Activated CD4-positive, alpha-beta T cell treated with anti-CD3 and anti-CD28 coated beads, Interleukin-2, amount 10 ng/mL, durations not matched to agents 24 days and 14 days (primary cell): ENCODE measurements at regions not wholly inside any gene's neighbourhood (a gene's known extent, or its start where the extent isn't known, plus 50 kb on each side); places are given as distances from the start of the nearest gene placed in this dataset.

Experiments
- DNase-seq: peaks from one replicate; pipeline ENCODE4 v3.0.0; 2022
- H3K27ac Mint-ChIP-seq: one replicate; pipeline ENCODE4 v1.8.0; 2022; ENCODE audit warnings: mild to moderate bottlenecking, mixed read lengths
- H3K27me3 Mint-ChIP-seq: one replicate; pipeline ENCODE4 v1.8.0; 2022; ENCODE audit warnings: mixed read lengths
- H3K36me3 Mint-ChIP-seq: one replicate; pipeline ENCODE4 v1.8.0; 2022; ENCODE audit warnings: low read depth, mild to moderate bottlenecking, mixed read lengths
- H3K4me1 Mint-ChIP-seq: one replicate; pipeline ENCODE4 v1.8.0; 2021; ENCODE audit warnings: mixed read lengths
- H3K4me3 Mint-ChIP-seq: one replicate; pipeline ENCODE4 v1.8.0; 2022; ENCODE audit warnings: mild to moderate bottlenecking, moderate library complexity, mixed read lengths
- H3K9me3 Mint-ChIP-seq: one replicate; pipeline ENCODE4 v1.8.0; 2021; ENCODE audit warnings: mixed read lengths
- intact Hi-C: fragments of 100-400 bp; cut with micrococcal nuclease; formaldehyde crosslinking; loops from one replicate; pipeline ENCODE4 v1.15.1; 2023

DNA sequence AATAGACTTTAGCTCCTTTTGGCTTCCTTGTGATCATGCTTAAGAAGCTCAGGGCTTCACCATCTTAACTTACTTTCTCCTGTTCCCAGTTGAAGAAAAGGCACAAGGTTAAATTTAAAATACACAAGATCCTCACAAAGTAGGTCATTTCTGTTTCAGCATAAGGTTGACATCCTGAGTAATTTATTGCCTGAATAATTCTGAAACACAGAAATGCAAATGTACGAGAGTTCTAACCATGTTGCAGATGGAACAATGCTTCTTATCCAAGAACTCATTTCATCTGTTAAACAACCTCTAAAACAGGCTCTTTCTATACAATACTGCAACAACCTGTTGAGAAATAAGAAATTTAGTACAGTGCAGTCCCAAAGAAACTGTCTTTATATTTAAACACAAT lies 395.2 kb downstream of the BCL11A start:
- H3K4me3 Mint-ChIP-seq: no peak overlapping the region
- H3K27ac Mint-ChIP-seq: no peak overlapping the region
- intact Hi-C loops: no loop called here
- H3K9me3 Mint-ChIP-seq: no peaks in the 10 kb centered on the region
- peaks cover 3% of the 10 kb centered on the region for H3K27me3 Mint-ChIP-seq
- H3K4me1 Mint-ChIP-seq: no peaks in the 10 kb centered on the region
- no peaks in the 10 kb centered on the region for H3K36me3 Mint-ChIP-seq
- no peak for DNase-seq

GRCh38 chr2:60157283-60157682 lies 396.2 kb downstream of the BCL11A start:
- Mint-ChIP-seq H3K36me3 (no peaks in the 10 kb centered on the region), H3K4me3 (no peak overlapping the region), H3K4me1 (no peaks in the 10 kb centered on the region), H3K9me3 (no peaks in the 10 kb centered on the region), H3K27me3 (peaks cover 3% of the 10 kb centered on the region), H3K27ac (no peak overlapping the region)
- no peak for DNase-seq
- intact Hi-C loops: no loop called here

DNA sequence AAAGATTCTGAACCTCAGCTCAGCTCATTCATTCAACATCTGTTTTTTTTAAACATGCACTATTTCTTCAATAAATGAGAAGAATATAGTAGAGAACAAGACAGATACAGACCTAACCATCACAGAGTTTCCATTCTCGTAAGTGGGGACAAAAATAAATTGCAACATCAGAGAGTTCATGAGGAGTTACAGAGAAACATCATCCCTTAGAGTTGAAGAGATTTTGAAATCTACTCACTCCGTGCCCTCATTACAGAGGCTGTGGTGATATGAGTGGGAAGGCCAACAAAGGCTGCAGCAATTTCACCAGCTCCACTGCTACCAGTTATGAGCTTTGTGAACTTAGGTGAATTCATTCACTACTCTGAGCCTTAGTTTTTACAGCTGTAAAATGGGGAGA lies 399.3 kb downstream of the BCL11A start:
- Mint-ChIP-seq H3K4me1 (no peaks in the 10 kb centered on the region), H3K9me3 (no peaks in the 10 kb centered on the region), H3K27ac (no peak overlapping the region), H3K4me3 (no peak overlapping the region), H3K36me3 (no peaks in the 10 kb centered on the region), H3K27me3 (peaks cover 3% of the 10 kb centered on the region)
- DNase-seq: no peak
- intact Hi-C loops: loop anchor here (5.0 kb wide), 1 partner anchor 852 kb away; no protein-coding TSS in a partner anchor

- peaks cover 1% of the 10 kb centered on the region for H3K9me3 Mint-ChIP-seq
- H3K27me3 Mint-ChIP-seq: peaks cover 3% of the 10 kb centered on the region
- no peaks in the 10 kb centered on the region for H3K36me3 Mint-ChIP-seq
- DNase-seq: peak; percentile 61
- no peaks in the 10 kb centered on the region for H3K4me1 Mint-ChIP-seq
- no peak overlapping the region for H3K4me3 Mint-ChIP-seq
- no peak overlapping the region for H3K27ac Mint-ChIP-seq
- intact Hi-C loops: loop anchor here (5.0 kb wide), 1 partner anchor 850 kb away; no protein-coding TSS in a partner anchor
Measured at GRCh38 chr2:60152226-60152833, 401.1 kb downstream of the BCL11A start.

DNA sequence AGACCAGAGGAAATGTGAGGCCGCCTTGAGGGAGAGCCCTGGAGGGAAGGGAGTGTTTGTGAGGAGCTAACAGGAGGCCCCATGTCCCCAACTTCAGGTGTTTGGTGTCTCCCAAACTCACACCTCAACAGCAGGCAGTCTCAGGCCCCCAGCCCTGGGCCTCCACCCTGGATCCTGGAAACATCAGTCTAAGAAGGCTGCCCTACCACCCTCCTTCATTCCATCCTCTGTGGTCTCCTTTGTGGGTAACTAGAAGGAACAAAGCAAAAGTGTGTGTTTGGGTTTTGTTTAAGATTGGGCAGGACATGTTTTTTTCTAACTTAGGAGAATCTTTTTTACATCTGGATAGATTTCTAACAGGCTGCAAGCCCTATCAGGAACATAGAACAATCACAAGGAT lies 404.3 kb downstream of the BCL11A start:
- DNase-seq: peak; percentile 29
- intact Hi-C loops: no loop called here
- H3K4me3 Mint-ChIP-seq: no peak overlapping the region
- H3K27ac Mint-ChIP-seq: no peak overlapping the region
- peaks cover 3% of the 10 kb centered on the region for H3K9me3 Mint-ChIP-seq
- H3K4me1 Mint-ChIP-seq: no peaks in the 10 kb centered on the region
- H3K36me3 Mint-ChIP-seq: no peaks in the 10 kb centered on the region
- no peaks in the 10 kb centered on the region for H3K27me3 Mint-ChIP-seq

DNA sequence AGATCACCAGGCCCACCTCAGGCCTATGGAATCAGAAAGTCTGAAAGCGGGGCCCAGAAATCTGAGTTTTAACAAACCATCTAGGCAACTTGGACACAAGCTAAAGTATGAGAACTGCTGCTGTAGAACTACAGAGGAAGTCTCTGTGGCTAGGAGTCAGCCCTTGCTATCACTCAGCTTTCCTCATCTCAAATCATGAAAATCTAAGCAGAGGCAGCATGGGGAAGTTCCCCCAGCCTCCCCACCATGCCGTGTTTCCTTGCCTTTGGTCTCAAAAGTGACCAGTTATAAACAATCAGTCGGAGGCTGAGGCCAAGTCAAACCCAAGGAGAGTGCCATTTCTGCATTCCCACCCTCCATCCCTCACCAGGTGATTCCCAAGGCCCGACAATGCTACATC lies 404.7 kb downstream of the BCL11A start:
- no peak overlapping the region for H3K4me3 Mint-ChIP-seq
- H3K4me1 Mint-ChIP-seq: no peaks in the 10 kb centered on the region
- H3K27ac Mint-ChIP-seq: no peak overlapping the region
- peaks cover 3% of the 10 kb centered on the region for H3K9me3 Mint-ChIP-seq
- H3K27me3 Mint-ChIP-seq: no peaks in the 10 kb centered on the region
- intact Hi-C loops: no loop called here
- no peaks in the 10 kb centered on the region for H3K36me3 Mint-ChIP-seq
- peak; percentile 32 for DNase-seq

DNA sequence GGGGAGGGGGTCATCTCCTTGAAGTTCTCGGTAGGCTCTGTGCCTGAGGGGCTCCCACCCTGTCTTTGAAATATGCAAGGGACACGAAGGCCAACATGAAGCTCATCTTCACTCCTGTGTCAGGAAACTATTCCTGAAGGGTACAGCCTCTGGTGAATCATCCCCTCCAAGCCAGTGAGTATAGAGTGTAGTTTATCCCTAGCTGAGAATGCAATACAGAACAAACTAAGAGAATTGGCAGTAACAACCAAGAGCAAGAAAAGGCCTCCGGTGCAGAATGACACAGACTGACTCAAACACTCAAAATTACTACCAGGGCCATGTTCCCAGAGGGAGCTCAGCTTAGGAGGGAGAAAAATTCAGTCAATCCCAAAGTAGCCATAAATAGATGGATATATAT lies 413.3 kb downstream of the BCL11A start:
- Mint-ChIP-seq H3K4me3 (no peak overlapping the region), H3K4me1 (no peaks in the 10 kb centered on the region), H3K27me3 (no peaks in the 10 kb centered on the region), H3K36me3 (no peaks in the 10 kb centered on the region), H3K27ac (no peak overlapping the region), H3K9me3 (no peaks in the 10 kb centered on the region)
- no peak for DNase-seq
- intact Hi-C loops: no loop called here

GRCh38 chr2:60136913-60137312 lies 416.5 kb downstream of the BCL11A start:
- H3K27me3 Mint-ChIP-seq: no peaks in the 10 kb centered on the region
- no peak for DNase-seq
- no peaks in the 10 kb centered on the region for H3K4me1 Mint-ChIP-seq
- H3K9me3 Mint-ChIP-seq: peaks cover 7% of the 10 kb centered on the region
- H3K36me3 Mint-ChIP-seq: no peaks in the 10 kb centered on the region
- no peak overlapping the region for H3K4me3 Mint-ChIP-seq
- no peak overlapping the region for H3K27ac Mint-ChIP-seq
- intact Hi-C loops: no loop called here

GRCh38 chr2:60127191-60127590 lies 426.3 kb downstream of the BCL11A start:
- intact Hi-C loops: no loop called here
- no peaks in the 10 kb centered on the region for H3K27me3 Mint-ChIP-seq
- H3K27ac Mint-ChIP-seq: no peak overlapping the region
- no peak overlapping the region for H3K4me3 Mint-ChIP-seq
- H3K36me3 Mint-ChIP-seq: no peaks in the 10 kb centered on the region
- DNase-seq: no peak
- no peaks in the 10 kb centered on the region for H3K4me1 Mint-ChIP-seq
- peaks cover 5% of the 10 kb centered on the region for H3K9me3 Mint-ChIP-seq

DNA sequence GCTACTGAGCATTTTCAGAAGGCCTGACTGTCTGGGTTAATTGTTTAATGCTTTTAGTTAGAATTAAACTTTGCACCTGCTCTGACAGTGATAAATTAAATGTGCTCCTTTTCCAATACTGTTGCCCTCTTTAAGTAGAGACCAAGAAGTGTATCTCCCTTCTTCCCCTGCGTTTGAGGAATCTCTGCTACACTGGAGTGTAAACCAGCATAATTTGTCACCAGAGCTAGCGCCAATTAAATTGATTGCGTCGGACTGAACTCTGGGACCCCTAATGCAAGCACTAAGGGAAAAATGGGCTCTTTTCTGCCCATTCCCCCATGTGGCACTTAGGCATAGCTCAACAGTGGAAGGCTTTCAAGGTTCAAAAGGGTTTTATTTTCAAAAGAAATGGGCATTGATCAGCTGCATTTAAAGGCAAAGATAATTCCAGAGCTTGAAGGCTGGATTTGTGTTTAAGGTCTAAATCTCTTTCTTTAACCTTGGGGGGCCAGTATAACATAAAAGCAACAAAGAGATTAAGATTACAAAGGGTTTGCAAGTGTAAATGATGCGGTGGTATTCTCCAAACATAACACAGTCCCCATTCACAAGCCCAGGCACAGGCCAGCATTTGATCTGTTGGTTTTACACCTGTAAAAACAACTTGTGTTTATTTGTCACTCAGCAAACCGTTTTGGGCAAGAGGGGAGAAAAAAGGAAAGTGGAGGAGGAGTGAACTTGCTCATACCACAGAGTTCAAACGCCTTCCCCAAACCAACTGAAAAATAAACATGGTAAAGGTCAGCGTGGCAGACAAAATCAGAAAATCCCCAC lies 427.6 kb downstream of the BCL11A start:
- H3K9me3 Mint-ChIP-seq: no peaks in the 10 kb centered on the region
- no peak overlapping the region for H3K27ac Mint-ChIP-seq
- H3K36me3 Mint-ChIP-seq: no peaks in the 10 kb centered on the region
- no peak overlapping the region for H3K4me3 Mint-ChIP-seq
- intact Hi-C loops: no loop called here
- no peaks in the 10 kb centered on the region for H3K4me1 Mint-ChIP-seq
- no peak for DNase-seq
- H3K27me3 Mint-ChIP-seq: peaks cover 2% of the 10 kb centered on the region

DNA sequence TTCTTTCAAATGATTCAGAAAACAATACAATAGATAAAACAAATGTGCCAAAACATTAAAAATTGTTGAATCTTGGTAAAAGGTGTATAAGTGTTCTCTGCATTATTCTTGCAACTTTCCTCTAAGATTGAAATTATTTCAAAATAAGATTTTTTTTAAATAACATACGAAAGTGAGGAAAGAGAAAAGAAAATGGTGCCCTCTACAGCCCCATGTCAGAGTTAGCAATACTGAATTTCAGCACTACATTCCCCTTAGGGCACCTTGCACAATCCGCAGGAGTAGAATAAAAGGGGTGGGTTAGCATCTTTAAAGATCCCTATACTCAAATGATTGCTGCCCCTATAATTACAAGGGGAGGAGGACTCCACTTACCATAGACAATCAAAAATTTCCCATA lies 433.7 kb downstream of the BCL11A start:
- Mint-ChIP-seq H3K9me3 (no peaks in the 10 kb centered on the region), H3K36me3 (no peaks in the 10 kb centered on the region), H3K27ac (no peak overlapping the region), H3K27me3 (peaks cover 3% of the 10 kb centered on the region), H3K4me1 (no peaks in the 10 kb centered on the region), H3K4me3 (no peak overlapping the region)
- intact Hi-C loops: no loop called here
- DNase-seq: no peak

DNA sequence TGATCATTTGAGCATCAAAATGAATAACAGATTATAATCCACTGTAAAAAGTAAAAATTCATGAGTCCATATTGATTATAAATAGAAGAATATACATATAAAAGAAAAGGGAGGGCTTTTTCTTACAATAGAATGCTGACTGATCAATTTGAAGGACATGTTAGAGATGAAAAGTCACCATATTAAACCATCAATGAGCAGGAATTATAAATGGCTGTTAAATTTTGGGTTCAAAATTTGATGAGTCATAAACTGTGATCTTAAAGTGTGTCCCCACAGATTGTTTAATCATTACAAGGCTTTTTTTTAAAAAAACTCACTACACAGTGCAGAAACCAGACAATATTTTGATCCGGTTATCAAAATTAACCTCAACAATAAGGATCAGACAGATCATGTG lies 434.5 kb downstream of the BCL11A start:
- no peak overlapping the region for H3K4me3 Mint-ChIP-seq

DNA sequence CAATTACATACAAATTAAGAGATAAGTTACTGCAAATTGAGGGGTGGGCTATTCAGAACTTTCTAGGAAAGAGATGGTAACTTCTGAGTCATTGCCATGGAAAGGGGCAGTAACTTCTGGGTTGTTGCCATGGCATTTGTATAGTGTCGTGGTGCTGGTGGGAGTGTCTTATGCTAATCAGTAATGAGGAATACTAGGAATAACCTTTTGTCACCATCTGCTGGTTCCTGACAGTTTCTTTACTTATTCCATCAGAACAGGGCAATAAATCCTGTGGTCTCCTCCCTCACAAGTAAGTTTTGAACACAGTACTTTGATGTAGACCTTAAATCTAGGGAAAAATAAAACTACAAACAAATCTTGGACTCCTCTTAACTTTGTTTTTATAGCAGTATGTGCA lies 435.4 kb downstream of the BCL11A start:
- H3K36me3 Mint-ChIP-seq: no peaks in the 10 kb centered on the region
- H3K4me3 Mint-ChIP-seq: no peak overlapping the region
- H3K9me3 Mint-ChIP-seq: no peaks in the 10 kb centered on the region
- no peaks in the 10 kb centered on the region for H3K4me1 Mint-ChIP-seq
- H3K27me3 Mint-ChIP-seq: peaks cover 3% of the 10 kb centered on the region
- no peak for DNase-seq
- H3K27ac Mint-ChIP-seq: no peak overlapping the region
- intact Hi-C loops: no loop called here

More for the DNA sequence above, 434.5 kb downstream of the BCL11A start:
- H3K27me3 Mint-ChIP-seq: peaks cover 3% of the 10 kb centered on the region
- H3K9me3 Mint-ChIP-seq: no peaks in the 10 kb centered on the region
- DNase-seq: no peak
- no peak overlapping the region for H3K27ac Mint-ChIP-seq
- intact Hi-C loops: no loop called here
- H3K36me3 Mint-ChIP-seq: no peaks in the 10 kb centered on the region
- H3K4me1 Mint-ChIP-seq: no peaks in the 10 kb centered on the region

DNA sequence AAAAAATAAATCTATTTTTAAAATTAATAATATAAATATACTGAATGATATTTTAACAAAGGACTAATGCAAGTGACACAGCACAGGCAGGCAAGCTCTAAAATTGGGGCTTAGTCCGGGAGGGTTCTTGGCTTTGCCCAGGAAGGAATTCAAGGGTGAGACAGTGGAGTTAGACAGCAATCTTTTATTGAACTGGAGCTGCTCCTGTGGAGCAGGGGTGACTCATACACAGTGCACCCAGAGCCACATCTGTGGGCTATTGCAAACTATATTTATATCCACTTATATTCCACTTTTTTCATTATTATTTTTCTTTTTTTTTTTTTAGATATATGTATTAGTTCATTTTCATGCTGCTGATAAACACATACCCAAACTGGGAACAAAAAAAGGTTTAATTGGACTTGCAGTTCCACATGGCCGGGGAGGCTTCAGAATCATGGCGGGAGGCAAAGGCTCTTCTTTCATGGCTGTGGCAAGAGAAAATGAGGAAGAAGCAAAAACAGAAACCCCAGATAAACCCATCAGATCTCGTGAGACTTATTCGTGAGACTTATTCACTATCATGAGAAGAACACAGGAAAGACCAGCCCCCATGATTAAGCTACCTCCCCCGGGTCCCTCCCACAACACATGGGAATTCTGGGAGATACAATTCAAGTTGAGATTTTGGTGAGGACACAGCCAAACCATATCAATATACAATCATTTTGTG lies 437.1 kb downstream of the BCL11A start:
- no peak overlapping the region for H3K4me3 Mint-ChIP-seq
- H3K36me3 Mint-ChIP-seq: no peaks in the 10 kb centered on the region
- no peak for DNase-seq
- no peaks in the 10 kb centered on the region for H3K9me3 Mint-ChIP-seq
- no peaks in the 10 kb centered on the region for H3K4me1 Mint-ChIP-seq
- H3K27ac Mint-ChIP-seq: no peak overlapping the region
- intact Hi-C loops: no loop called here
- H3K27me3 Mint-ChIP-seq: peaks cover 3% of the 10 kb centered on the region
